ENCODE measurements at regions not wholly inside any gene's neighbourhood (a gene's known extent, or its start where the extent isn't known, plus 50 kb on each side); places are given as distances from the start of the nearest gene placed in this dataset.

- TF ChIP-seq POLR2A (IDR thresholded peaks at IDR 0.05) = no peak
- TF ChIP-seq CTCF (IDR thresholded peaks at IDR 0.05) = no peak
- TF ChIP-seq POLR2AphosphoS5 (IDR thresholded peaks at IDR 0.05) = no peak
Measured at GRCh38 chr2:198973785-198974184, 484.0 kb downstream of the SATB2 start.

All from suprapubic skin (tissue), 4 donors.